T-helper 1 cell (primary cell): ENCODE measurements at regions not wholly inside any gene's neighbourhood (a gene's known extent, or its start where the extent isn't known, plus 50 kb on each side); places are given as distances from the start of the nearest gene placed in this dataset.
"Not testable (repeated sequence)": the region's sequence is repeated elsewhere in the genome, so short reads cannot be mapped to it uniquely, and the experiment has no call there.

Source experiments
- DNase-seq, 5 donors: peaks; one replicate each; pipeline ENCODE4 v3.0.0-alpha.2; 2012 to 2020

GRCh38 chr7:91407942-91408341, 143.7 kb downstream of the FZD1 start:
- no peak for DNase-seq

DNA sequence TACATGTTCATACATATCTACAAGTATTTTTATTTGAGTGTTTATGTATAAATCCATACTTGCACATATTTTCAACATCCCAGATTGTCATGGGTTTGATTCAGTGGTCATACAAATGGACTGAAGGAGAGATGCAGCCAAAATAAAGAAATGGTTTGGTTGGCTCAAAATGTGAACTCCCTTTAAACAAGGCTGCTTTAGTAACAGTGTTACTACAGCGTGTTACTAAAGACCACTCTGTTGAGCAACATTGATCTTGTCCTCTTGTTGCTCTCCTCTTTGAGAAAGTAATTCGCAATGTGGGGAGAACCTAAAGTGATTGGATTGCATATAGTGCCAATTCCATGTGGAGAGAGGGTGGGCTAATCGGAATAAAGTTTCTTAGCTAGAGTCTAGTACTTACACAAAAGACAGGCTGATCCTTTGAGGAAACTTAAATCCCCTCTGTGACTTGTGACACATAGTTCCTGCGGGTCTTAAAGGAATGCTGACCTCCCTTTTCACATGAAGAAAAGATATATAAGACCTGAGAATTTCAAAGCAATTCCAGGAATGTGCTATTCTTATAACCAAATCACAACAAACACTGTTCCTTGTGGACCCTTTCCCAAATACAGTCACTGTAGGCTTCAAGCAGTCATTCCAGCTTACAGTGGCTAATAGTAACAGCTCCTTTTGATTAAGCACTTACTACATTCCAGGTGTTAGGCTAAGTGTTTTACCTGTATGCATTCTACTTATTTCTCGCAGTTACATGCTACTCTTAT, 144.3 kb downstream of the FZD1 start:
- DNase-seq, result no peak

GRCh38 chr7:91411060-91411459, 146.8 kb downstream of the FZD1 start:
- no peak for DNase-seq

- no peak for DNase-seq
Measured at GRCh38 chr7:91412298-91412697, 148.1 kb downstream of the FZD1 start.

DNA sequence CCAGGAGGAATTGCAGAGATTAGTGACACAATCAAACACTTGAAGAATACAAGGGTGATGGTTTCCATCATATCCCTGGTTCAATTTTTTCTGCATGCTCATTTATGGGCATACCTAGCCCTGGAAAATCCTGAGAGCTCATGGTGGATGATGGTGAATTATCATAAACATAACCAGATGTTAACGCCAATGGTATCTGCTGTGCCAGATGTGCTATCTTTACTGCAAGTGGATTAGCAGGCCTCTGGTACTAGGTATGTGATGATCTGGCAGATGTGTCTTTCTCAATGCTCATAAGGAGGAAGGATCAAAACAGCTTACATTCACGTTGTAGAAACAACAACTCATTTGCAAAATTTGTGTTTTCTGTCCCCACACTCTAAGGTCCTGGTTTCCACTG, 150.5 kb downstream of the FZD1 start:
- DNase-seq, result no peak

DNA sequence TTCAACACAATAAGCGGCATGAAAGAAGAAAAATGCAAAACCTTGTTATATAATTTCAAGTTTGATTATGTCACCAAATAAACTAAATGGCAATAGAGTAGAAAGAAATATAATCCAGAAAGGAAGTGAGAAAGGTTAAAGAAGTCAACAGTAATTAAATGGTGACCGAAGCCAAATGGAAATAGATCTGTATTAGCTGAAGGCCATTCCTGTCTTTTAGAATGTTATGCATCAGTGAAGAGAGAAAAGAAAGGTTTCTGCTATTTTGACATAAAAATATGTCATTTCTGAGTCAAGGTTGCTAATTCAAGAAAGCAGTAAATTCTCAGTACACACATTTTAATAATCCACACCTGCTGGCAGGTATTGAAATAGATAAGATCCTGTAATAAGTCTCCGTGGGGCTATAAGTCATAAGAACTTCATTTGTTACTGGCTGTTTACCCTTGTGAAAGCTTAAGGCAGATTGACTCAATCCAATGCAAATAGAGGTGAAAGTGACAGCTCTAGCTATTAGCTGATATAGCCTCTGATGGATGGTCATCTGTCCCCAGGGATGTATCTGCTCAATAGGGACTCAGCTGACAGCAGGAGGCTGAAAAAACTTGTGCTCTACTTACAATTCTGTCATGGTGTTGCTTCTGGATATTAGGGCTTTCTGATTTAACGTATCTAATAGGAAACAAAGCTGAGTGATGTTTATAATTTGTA, 152.1 kb downstream of the FZD1 start:
- DNase-seq, result no peak

GRCh38 chr7:91420606-91421005, 156.4 kb downstream of the FZD1 start:
- DNase-seq, result no peak

- no peak for DNase-seq
Measured at GRCh38 chr7:91421018-91421417, 156.8 kb downstream of the FZD1 start.

DNA sequence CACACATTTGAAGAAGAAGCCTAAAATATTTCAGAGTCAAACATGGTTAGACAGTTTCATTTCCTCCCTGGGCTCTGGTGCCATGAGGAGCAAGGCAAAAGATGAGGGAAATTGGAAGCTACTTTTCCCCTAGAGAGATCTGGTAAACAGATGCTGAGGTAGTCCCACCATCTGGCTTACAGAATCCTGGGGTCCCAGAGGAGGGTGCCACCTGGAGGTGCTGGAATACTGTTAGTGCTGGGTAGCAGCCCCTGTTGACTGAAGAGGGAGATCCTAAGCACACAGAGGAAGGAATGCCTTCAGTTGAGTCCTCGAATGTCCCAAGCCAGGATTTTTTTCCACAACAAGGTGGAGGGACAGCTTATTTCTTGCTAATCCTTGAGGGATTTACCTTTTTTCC, 160.1 kb downstream of the FZD1 start:
- DNase-seq, result no peak

DNA sequence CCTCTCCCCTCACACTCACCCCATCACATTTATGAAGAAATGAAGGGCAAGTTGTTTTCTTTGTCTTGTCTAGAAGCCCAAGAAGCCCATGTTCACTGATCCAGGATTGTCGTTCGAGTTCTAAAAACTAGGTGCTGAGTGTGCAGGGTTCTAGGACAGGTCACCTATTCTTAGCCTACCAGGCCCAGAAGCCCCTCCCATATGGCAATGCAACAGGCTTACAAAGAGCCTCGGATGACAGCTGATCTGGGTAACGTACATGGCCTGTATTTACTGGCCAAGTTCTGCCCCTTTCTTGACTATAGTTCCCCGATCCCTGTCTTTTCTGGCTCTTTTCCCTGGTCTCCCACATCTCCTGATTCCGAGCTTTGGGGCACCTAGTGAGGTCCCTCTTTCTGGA, 160.9 kb downstream of the FZD1 start:
- no peak for DNase-seq

- no peak for DNase-seq
Measured at GRCh38 chr7:91427051-91427450, 162.8 kb downstream of the FZD1 start.

- DNase-seq, result no peak
Measured at GRCh38 chr7:91431601-91432000, 167.4 kb downstream of the FZD1 start.

DNA sequence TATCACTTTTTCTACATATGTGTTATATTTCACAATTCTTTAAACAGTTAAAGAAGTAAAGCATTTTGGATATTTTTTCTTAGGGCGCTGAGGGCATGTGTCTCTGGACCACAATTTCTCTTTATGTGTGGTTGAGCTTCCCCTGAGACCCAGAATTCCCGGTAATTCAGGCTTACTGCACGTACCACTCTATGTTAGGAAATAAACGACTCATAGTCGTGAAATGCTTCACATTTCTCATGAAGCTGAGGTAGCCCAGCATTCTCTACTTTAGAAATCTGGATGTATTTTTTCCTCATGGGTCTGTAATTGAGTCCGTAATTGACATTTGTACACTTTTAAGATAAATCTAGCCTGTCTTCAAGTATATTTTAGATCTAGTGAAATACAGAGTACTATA, 170.6 kb downstream of the FZD1 start:
- DNase-seq, result no peak

- DNase-seq, result no peak
Measured at GRCh38 chr7:91435381-91436059, 171.3 kb downstream of the FZD1 start.

- no peak for DNase-seq
Measured at GRCh38 chr7:91436655-91437054, 172.4 kb downstream of the FZD1 start.

GRCh38 chr7:91440198-91440597, 176.0 kb downstream of the FZD1 start:
- not testable (repeated sequence) for DNase-seq

DNA sequence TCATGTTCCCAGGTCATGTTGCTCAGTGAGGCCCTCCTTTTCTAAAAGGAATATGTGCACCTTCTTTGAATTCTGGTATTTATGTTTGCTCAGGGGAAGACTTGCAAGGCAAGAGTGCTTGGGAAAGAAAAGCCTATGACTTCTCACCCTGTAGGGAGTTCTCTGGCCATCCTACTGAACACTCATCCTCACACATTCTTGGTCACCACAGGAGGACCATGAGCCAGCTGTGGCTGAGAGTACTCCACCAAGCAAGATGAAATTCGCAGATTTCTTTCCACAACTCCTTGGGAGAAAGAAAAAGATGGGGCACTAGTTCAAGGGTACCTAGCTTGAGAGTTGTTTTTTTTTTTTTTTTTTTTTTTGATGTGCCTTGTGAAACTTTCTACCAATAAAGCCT, 179.6 kb downstream of the FZD1 start:
- DNase-seq, result no peak

- no peak for DNase-seq
Measured at GRCh38 chr7:91446819-91447218, 182.6 kb downstream of the FZD1 start.

DNA sequence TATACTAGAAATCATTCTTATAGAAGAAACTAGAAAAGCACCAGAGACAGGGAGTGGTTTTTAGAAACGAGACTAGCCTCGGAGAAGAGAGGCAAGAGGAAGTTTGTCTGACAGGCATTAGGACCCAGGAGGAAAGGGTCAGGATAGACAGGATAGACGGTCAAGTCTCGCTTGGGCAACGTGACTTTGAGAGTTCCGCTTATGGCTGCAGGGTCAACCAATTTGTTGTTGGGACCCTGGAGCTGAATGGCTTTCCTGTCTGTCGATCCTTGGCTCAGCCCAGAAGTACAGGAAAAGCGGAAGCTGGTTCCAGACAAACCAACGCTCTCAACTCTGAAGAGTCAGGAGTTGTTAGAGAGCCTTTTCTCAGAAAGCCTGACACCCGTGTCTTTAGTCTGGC, 191.2 kb downstream of the FZD1 start:
- DNase-seq, result no peak

DNA sequence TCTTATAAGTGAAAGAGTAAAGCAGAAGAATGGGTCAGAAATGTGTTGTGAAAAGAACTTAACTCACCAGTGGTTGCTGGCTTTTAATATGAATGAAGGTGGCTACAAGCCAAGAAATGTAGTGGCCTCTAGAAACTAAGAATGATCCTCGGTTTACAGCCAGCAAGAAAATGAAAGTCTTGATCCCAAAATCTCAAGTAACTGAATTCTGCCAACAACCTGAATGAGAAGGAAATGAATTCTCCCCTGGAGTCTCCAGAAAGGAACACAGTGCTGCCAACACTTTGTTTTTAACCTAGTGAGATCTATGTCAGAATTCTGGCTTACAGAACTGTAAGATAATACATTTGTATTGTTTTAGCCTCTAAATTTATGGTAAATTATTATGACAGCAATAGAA, 193.0 kb downstream of the FZD1 start:
- no peak for DNase-seq

DNA sequence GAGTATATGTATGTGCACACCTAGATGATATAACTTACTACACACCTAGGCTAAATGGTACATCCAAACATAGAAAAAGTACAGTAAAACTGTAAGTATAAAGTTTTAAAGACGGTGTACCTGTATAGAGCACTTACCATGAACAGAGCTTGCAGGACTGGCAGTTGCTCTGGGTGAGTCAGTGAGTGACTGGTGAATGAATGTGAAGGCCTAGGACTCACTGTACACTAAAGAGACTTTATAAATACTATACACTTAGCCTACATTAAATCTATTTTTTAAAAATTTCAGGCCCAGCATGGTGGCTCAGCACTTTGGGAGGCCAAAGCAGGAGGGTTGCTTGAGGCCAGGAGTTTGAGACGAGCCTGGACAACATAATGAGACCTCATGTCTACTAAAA, 195.3 kb downstream of the FZD1 start:
- no peak for DNase-seq

DNA sequence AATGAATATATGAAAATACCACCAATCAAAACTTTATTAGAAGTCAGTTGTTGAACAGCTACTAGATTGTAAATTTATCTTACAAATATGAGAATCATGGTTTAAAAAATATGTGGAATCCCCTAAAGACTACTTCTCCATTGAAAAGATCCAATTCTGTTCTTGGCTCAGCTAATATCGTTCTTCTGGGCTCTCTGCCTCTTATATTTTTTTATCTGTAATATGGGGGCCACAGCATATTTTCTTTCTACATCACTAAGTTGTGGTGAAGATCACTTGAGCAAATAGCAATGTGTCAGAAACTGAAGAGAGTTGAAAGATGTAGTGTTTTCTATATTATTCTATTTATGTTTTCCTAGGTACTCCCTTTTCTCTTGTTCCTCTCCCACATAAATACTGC, 198.1 kb downstream of the FZD1 start:
- DNase-seq, result no peak

DNA sequence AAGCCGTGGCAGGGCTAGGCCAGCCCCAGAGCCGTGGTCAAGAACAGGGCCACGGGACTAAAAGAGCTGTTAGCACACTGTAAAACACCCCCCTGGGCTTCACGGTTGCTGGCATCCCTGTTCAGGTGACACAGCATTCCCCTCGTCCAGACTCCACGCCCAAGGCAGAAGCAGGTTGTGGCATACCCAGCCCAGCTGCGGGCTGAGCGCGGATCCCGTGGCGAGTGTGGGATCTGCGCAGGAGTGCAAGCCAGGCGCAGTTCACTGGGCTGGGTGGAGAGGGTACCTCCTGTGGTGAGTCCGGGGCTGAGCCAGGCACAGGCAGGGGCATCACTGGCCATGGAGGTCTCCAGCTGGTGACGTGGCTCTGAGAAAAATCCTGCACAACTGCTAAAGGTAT, 199.1 kb downstream of the FZD1 start:
- DNase-seq, result no peak

GRCh38 chr7:91465595-91466061, 201.4 kb downstream of the FZD1 start:
- no peak for DNase-seq
